ENCODE measurements at regions not wholly inside any gene's neighbourhood (a gene's known extent, or its start where the extent isn't known, plus 50 kb on each side); places are given as distances from the start of the nearest gene placed in this dataset.

- TF ChIP-seq, protein P1, sequence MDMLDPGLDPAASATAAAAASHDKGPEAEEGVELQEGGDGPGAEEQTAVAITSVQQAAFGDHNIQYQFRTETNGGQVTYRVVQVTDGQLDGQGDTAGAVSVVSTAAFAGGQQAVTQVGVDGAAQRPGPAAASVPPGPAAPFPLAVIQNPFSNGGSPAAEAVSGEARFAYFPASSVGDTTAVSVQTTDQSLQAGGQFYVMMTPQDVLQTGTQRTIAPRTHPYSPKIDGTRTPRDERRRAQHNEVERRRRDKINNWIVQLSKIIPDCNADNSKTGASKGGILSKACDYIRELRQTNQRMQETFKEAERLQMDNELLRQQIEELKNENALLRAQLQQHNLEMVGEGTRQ (IDR thresholded peaks at IDR 0.05; ENCODE audit: low read depth, low read length): no peak
- TF ChIP-seq, protein P1 (CRISPR knock-in tag; IDR thresholded peaks at IDR 0.05; ENCODE audit: borderline replicate concordance): no peak
- no peak for TF ChIP-seq THAP7 (CRISPR knock-in tag; IDR thresholded peaks at IDR 0.05)
- TF ChIP-seq, protein P2, sequence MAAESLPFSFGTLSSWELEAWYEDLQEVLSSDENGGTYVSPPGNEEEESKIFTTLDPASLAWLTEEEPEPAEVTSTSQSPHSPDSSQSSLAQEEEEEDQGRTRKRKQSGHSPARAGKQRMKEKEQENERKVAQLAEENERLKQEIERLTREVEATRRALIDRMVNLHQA (CRISPR knock-in tag; IDR thresholded peaks at IDR 0.05): no peak
Observed at GRCh38 chr3:177789500-177789899, 592.2 kb upstream of the TBL1XR1 start (continued).

DNA sequence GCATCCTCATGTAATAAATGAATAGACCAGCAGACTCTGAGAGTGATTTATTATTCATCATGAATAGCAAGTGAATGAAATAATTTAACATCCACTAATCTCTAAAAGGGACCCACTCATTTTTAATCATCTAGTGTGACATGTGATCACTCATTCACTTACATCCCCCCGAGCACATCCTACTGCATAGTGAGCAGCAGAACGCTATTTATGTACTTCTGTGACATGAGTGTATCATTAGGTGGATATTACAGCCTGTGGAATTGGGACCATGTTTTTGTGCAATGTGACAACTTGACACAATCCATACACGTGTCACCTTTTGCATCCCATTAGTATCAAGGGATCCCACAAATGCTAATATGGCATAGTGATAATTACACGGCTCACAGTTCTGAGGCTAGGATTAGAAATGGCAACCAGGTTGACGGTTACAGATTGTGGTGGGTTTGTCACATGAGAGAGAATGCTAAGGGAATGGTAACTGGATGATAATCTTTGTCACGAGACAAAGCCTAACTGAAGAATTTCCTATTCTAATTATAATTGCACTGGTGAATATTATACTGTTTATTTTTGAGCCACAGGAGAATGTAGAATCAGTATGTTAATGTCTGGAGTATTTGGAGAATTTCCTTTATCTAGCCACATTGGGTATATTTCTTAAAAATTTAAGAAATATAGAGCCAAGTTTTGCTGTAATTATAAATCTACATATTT, 595.2 kb upstream of the TBL1XR1 start:
- Histone ChIP-seq H3K27me3 (ENCODE audit: control insufficient read depth in 1 of 2, insufficient read depth in 2 of 2, low read length in 2 of 2) (no peaks in the 10 kb centered on the region), H3K79me2 (ENCODE audit: insufficient read depth, low read length) (no peaks in the 10 kb centered on the region), H3K9me3 (ENCODE audit: low read length) (no peaks in the 10 kb centered on the region), H3K4me3 (replicated peaks in 1 of 3; ENCODE audit: insufficient read depth in 1 of 3, low read depth in 2 of 3, low read length in 3 of 3) (no peak overlapping the region), H3K4me1 (ENCODE audit: insufficient read depth, low read length) (no peaks in the 10 kb centered on the region), H3K9ac (ENCODE audit: insufficient read depth, low read depth, low read length) (no peak overlapping the region), H3K4me2 (ENCODE audit: low read depth, low read length) (no peak overlapping the region), H4K20me1 (ENCODE audit: insufficient read depth, low read length) (no peaks in the 10 kb centered on the region), H2AFZ (ENCODE audit: low read length) (no peak overlapping the region), H3K27ac (ENCODE audit: extremely low read length, insufficient read depth, low read length) (no peak overlapping the region), H3K36me3 (replicated peaks in 1 of 2; ENCODE audit: control insufficient read depth in 1 of 2, insufficient read depth in 2 of 2, low read length in 2 of 2) (no peaks in the 10 kb centered on the region)
- POLR2A ChIA-PET: no interaction called here
- ATAC-seq (no peak), FAIRE-seq (no peak), DNase-seq (ENCODE audit: low spot score) (no peak)
- WGBS (ENCODE audit: low lambda C conversion rate): 71% methylated on average over 6 of the region's 6 CpGs
- in situ Hi-C loops (cut with HindIII; ENCODE audit: extremely low pct_ligation_motif_present, low pct_unique_long_range_greater_than_20kb): loop anchor here (25.0 kb wide), 1 partner anchor 1280 kb away; no protein-coding TSS in a partner anchor
- intact Hi-C loops (cut with micrococcal nuclease; ENCODE audit: unreplicated experiment): no loop called here
- CTCF ChIA-PET (ENCODE audit: low intra/inter-chr PET ratio, low total read pairs): no interaction called here
- BruUV-seq (replicated peaks): no TSS peak
- TF ChIP-seq CCAR2 (optimal IDR thresholded peaks at IDR 0.05; ENCODE audit: low read depth, low read length) (no peak), NPAS2 (CRISPR knock-in tag; IDR thresholded peaks at IDR 0.05; ENCODE audit: borderline replicate concordance) (no peak), HNRNPK (IDR thresholded peaks at IDR 0.05; ENCODE audit: low read depth, low read length, poor library complexity, severe bottlenecking) (no peak), ZNF83 (CRISPR knock-in tag; IDR thresholded peaks at IDR 0.05; ENCODE audit: borderline replicate concordance) (no peak), SNAI1 (CRISPR knock-in tag; IDR thresholded peaks at IDR 0.05; ENCODE audit: borderline replicate concordance) (no peak), NR1H2 (CRISPR knock-in tag; IDR thresholded peaks at IDR 0.05; ENCODE audit: borderline replicate concordance, low read depth) (no peak), TBX3 (IDR thresholded peaks at IDR 0.05; ENCODE audit: borderline replicate concordance) (no peak)
- TF ChIP-seq, protein P3, sequence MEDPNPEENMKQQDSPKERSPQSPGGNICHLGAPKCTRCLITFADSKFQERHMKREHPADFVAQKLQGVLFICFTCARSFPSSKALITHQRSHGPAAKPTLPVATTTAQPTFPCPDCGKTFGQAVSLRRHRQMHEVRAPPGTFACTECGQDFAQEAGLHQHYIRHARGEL (CRISPR knock-in tag; IDR thresholded peaks at IDR 0.05): no peak
- TF ChIP-seq, protein P4, sequence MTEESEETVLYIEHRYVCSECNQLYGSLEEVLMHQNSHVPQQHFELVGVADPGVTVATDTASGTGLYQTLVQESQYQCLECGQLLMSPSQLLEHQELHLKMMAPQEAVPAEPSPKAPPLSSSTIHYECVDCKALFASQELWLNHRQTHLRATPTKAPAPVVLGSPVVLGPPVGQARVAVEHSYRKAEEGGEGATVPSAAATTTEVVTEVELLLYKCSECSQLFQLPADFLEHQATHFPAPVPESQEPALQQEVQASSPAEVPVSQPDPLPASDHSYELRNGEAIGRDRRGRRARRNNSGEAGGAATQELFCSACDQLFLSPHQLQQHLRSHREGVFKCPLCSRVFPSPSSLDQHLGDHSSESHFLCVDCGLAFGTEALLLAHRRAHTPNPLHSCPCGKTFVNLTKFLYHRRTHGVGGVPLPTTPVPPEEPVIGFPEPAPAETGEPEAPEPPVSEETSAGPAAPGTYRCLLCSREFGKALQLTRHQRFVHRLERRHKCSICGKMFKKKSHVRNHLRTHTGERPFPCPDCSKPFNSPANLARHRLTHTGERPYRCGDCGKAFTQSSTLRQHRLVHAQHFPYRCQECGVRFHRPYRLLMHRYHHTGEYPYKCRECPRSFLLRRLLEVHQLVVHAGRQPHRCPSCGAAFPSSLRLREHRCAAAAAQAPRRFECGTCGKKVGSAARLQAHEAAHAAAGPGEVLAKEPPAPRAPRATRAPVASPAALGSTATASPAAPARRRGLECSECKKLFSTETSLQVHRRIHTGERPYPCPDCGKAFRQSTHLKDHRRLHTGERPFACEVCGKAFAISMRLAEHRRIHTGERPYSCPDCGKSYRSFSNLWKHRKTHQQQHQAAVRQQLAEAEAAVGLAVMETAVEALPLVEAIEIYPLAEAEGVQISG (CRISPR knock-in tag; IDR thresholded peaks at IDR 0.05): no peak
- TF ChIP-seq, protein P5, sequence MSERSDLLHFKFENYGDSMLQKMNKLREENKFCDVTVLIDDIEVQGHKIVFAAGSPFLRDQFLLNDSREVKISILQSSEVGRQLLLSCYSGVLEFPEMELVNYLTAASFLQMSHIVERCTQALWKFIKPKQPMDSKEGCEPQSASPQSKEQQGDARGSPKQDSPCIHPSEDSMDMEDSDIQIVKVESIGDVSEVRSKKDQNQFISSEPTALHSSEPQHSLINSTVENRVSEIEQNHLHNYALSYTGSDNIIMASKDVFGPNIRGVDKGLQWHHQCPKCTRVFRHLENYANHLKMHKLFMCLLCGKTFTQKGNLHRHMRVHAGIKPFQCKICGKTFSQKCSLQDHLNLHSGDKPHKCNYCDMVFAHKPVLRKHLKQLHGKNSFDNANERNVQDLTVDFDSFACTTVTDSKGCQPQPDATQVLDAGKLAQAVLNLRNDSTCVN (CRISPR knock-in tag; IDR thresholded peaks at IDR 0.05; ENCODE audit: borderline replicate concordance): no peak
